ENCODE measurements at regions not wholly inside any gene's neighbourhood (a gene's known extent, or its start where the extent isn't known, plus 50 kb on each side); places are given as distances from the start of the nearest gene placed in this dataset.
A peak's percentile ranks its signal among the peaks of the same experiment; 100 is the strongest.
"Not testable (repeated sequence)": the region's sequence is repeated elsewhere in the genome, so short reads cannot be mapped to it uniquely, and the experiment has no call there.

GRCh38 chr16:21513337-21513741, 86.0 kb upstream of the METTL9 start:
- DNase-seq (ENCODE audit: low read depth, low spot score); intact Hi-C loops (cut with micrococcal nuclease; ENCODE audit: unreplicated experiment); BruUV-seq (replicated peaks); H4K20me1 ChIP-seq (ENCODE audit: control insufficient read depth, insufficient read depth); H3K27me3 ChIP-seq (replicated peaks in 1 of 2; ENCODE audit: control insufficient read depth in 2 of 2, insufficient read depth in 2 of 2, low read length in 1 of 2); FAIRE-seq; SMC1A ChIA-PET (ENCODE audit: uncharacterized antibody, unreplicated experiment); ATAC-seq; RAD21 ChIA-PET (ENCODE audit: unreplicated experiment); in situ Hi-C loops (cut with MboI); CTCF ChIA-PET; H3K9me3 ChIP-seq (replicated peaks; ENCODE audit: control insufficient read depth, insufficient read depth, low read length); H2AFZ ChIP-seq (ENCODE audit: control insufficient read depth, low read depth, low read length); POLR2A ChIA-PET: not testable (repeated sequence)
- TF ChIP-seq, protein P1, sequence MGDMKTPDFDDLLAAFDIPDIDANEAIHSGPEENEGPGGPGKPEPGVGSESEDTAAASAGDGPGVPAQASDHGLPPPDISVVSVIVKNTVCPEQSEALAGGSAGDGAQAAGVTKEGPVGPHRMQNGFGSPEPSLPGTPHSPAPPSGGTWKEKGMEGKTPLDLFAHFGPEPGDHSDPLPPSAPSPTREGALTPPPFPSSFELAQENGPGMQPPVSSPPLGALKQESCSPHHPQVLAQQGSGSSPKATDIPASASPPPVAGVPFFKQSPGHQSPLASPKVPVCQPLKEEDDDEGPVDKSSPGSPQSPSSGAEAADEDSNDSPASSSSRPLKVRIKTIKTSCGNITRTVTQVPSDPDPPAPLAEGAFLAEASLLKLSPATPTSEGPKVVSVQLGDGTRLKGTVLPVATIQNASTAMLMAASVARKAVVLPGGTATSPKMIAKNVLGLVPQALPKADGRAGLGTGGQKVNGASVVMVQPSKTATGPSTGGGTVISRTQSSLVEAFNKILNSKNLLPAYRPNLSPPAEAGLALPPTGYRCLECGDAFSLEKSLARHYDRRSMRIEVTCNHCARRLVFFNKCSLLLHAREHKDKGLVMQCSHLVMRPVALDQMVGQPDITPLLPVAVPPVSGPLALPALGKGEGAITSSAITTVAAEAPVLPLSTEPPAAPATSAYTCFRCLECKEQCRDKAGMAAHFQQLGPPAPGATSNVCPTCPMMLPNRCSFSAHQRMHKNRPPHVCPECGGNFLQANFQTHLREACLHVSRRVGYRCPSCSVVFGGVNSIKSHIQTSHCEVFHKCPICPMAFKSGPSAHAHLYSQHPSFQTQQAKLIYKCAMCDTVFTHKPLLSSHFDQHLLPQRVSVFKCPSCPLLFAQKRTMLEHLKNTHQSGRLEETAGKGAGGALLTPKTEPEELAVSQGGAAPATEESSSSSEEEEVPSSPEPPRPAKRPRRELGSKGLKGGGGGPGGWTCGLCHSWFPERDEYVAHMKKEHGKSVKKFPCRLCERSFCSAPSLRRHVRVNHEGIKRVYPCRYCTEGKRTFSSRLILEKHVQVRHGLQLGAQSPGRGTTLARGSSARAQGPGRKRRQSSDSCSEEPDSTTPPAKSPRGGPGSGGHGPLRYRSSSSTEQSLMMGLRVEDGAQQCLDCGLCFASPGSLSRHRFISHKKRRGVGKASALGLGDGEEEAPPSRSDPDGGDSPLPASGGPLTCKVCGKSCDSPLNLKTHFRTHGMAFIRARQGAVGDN (IDR thresholded peaks at IDR 0.05), result peak; percentile 42; the same call in 1 of the 2 replicates
- TF ChIP-seq GATAD2B (conservative IDR thresholded peaks at IDR 0.05; ENCODE audit: low read depth), result 0 out of 2 replicates have a peak, but pooled peaks have one; percentile 6
- peak; percentile 57; the same call in 1 of the 2 replicates for TF ChIP-seq NKRF (conservative IDR thresholded peaks at IDR 0.05)
- peak; percentile 59; the same call in 1 of the 2 replicates for TF ChIP-seq SMARCA5 (IDR thresholded peaks at IDR 0.05)
- TF ChIP-seq IKZF1 (conservative IDR thresholded peaks at IDR 0.05), result peak; percentile 23; the same call in 1 of the 2 replicates
- TF ChIP-seq BHLHE40 (IDR thresholded peaks at IDR 0.05; ENCODE audit: borderline replicate concordance in 1 of 2, low read depth in 2 of 2, low read length in 1 of 2), result peak in 1 of 2 experiments; percentile 45; a peak in 2 of 4 replicates
- peak; percentile 74 for TF ChIP-seq HDGF (IDR thresholded peaks at IDR 0.05)
- TF ChIP-seq ATF7 (IDR thresholded peaks at IDR 0.05; ENCODE audit: low read depth), result peak; percentile 29; the same call in 1 of the 2 replicates
- TF ChIP-seq IKZF2 (IDR thresholded peaks at IDR 0.05), result 0 out of 4 replicates have a peak, but pooled peaks of 1 of the 2 experiments have one; percentile 14
- Histone ChIP-seq H3K4me1 (ENCODE audit: control insufficient read depth, insufficient read depth, low read length) (peaks cover 36% of the 10 kb centered on the region), H3K79me2 (ENCODE audit: control insufficient read depth, insufficient read depth, low read length) (peaks cover 86% of the 10 kb centered on the region), H3K27ac (ENCODE audit: control insufficient read depth, insufficient read depth) (peak overlapping the region; percentile 62), H3K4me2 (ENCODE audit: control insufficient read depth, insufficient read depth) (peak overlapping the region; percentile 91), H3K4me3 (peak overlapping the region; percentile 51; the same call in 1 of the 2 replicates), H3K36me3 (ENCODE audit: control insufficient read depth in 2 of 2, insufficient read depth in 2 of 2, low read length in 1 of 2) (peaks cover 9 to 13% of the 10 kb centered on the region in 2 experiments; a peak in 3 of 4 replicates), H3K9ac (ENCODE audit: control insufficient read depth, insufficient read depth, low read length) (peak overlapping the region; percentile 21; the same call in 1 of the 2 replicates)
- 33% methylated on average over 9 of the region's 9 CpGs for WGBS (ENCODE audit: insufficient coverage, insufficient replicate concordance, low lambda C conversion rate, missing lambda C conversion rate)

Measured in GM12878 (cell line).